ENCODE measurements at regions not wholly inside any gene's neighbourhood (a gene's known extent, or its start where the extent isn't known, plus 50 kb on each side); places are given as distances from the start of the nearest gene placed in this dataset.

DNA sequence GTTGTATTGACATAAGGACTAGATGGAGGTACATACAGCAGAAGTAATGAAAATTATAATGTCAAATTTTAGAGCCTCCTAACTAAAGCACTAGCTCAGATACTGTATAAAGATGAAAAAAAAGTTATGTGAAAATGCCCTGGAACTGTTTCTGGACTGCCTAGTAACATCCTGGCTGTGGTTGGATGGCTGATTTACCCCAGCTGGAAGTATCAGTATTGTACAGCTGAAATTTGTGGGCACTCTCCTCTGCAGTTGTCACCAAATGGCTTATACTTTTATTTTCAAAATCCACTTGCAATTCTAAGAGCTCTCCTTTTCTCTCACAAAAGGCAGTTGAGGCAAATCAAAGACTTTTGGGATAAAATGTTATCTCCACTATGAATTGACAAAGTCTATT lies 239.2 kb downstream of the RPIA start:
- no peak overlapping the region for H2AFZ ChIP-seq (ENCODE audit: low read length)
- no peak overlapping the region for H3K18ac ChIP-seq (ENCODE audit: insufficient read length, low read depth, low read length)
- no peak overlapping the region for H3K9ac ChIP-seq (ENCODE audit: extremely low read depth, insufficient read length, low read length)
- Mint-ChIP-seq H3K27me3 (ENCODE audit: low read depth) (peaks cover 5% of the 10 kb centered on the region), H3K4me3 (no peak overlapping the region), H3K9me3 (peaks cover 53 to 82% of the 10 kb centered on the region in 2 experiments), H3K36me3 (ENCODE audit: insufficient read depth in 1 of 3, low read depth in 3 of 3) (peaks cover 0 to 18% (median 0%) of the 10 kb centered on the region in 3 experiments; a peak in 3 of 7 replicates), H3K27ac (no peak overlapping the region), H3K4me1 (no peaks in the 10 kb centered on the region)
- H4K91ac ChIP-seq (ENCODE audit: insufficient read length, low read depth, low read length): no peak overlapping the region
- H3T11ph ChIP-seq (ENCODE audit: low read length): no peak overlapping the region
- H4K5ac ChIP-seq (ENCODE audit: insufficient read length, low read depth, low read length): no peak overlapping the region
- no peak overlapping the region for H3K4me2 ChIP-seq (ENCODE audit: insufficient read depth, insufficient read length, low read length)
- H3K56ac ChIP-seq (ENCODE audit: insufficient read length, low read depth, low read length): no peak overlapping the region
- no peak overlapping the region for H2BK12ac ChIP-seq (ENCODE audit: insufficient read length, low read depth, low read length)
- no peak overlapping the region for H2BK15ac ChIP-seq (ENCODE audit: low read depth, low read length)
- H2BK5ac ChIP-seq (ENCODE audit: insufficient read length, low read length): no peak overlapping the region
- no peaks in the 10 kb centered on the region for H4K20me1 ChIP-seq (ENCODE audit: control insufficient read depth, insufficient read depth, insufficient read length)
- H3K79me2 ChIP-seq (ENCODE audit: insufficient read depth, low read length): no peaks in the 10 kb centered on the region
- no peak overlapping the region for H3K4ac ChIP-seq (ENCODE audit: low read depth, low read length)
- no peaks in the 10 kb centered on the region for H3K23me2 ChIP-seq (ENCODE audit: insufficient read length, low read depth, low read length, poor library complexity, severe bottlenecking)
- no peak overlapping the region for H2BK20ac ChIP-seq (ENCODE audit: low read depth, low read length, poor library complexity, severe bottlenecking)
- H3K79me1 ChIP-seq (ENCODE audit: insufficient read depth, low read depth, low read length, poor library complexity, severe bottlenecking): no peaks in the 10 kb centered on the region
- TF ChIP-seq, protein P1, sequence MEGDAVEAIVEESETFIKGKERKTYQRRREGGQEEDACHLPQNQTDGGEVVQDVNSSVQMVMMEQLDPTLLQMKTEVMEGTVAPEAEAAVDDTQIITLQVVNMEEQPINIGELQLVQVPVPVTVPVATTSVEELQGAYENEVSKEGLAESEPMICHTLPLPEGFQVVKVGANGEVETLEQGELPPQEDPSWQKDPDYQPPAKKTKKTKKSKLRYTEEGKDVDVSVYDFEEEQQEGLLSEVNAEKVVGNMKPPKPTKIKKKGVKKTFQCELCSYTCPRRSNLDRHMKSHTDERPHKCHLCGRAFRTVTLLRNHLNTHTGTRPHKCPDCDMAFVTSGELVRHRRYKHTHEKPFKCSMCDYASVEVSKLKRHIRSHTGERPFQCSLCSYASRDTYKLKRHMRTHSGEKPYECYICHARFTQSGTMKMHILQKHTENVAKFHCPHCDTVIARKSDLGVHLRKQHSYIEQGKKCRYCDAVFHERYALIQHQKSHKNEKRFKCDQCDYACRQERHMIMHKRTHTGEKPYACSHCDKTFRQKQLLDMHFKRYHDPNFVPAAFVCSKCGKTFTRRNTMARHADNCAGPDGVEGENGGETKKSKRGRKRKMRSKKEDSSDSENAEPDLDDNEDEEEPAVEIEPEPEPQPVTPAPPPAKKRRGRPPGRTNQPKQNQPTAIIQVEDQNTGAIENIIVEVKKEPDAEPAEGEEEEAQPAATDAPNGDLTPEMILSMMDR (conservative IDR thresholded peaks at IDR 0.05): no peak
- no peak overlapping the region for H3K23ac ChIP-seq (ENCODE audit: insufficient read length, low read depth, low read length)
- H4K8ac ChIP-seq (replicated peaks; ENCODE audit: insufficient read length, low read depth, low read length): no peak overlapping the region
- H3K9me3 ChIP-seq (ENCODE audit: control insufficient read depth, low read depth, low read length): peaks cover 10% of the 10 kb centered on the region
- no peak overlapping the region for H2AK5ac ChIP-seq (ENCODE audit: insufficient read length, low read length)
- no peaks in the 10 kb centered on the region for H3K4me1 ChIP-seq (ENCODE audit: insufficient read depth, low read length)
- no peak overlapping the region for H3K27ac ChIP-seq (ENCODE audit: insufficient read length, low read depth, low read length)
- no peak overlapping the region for H2BK120ac ChIP-seq (ENCODE audit: low read depth, low read length, poor library complexity, severe bottlenecking)
- no peak for DNase-seq
- H3K27me3 ChIP-seq (ENCODE audit: insufficient read depth, low read length): no peaks in the 10 kb centered on the region
- no peak overlapping the region for H3K14ac ChIP-seq (ENCODE audit: insufficient read depth, low read length)
